ENCODE measurements at regions not wholly inside any gene's neighbourhood (a gene's known extent, or its start where the extent isn't known, plus 50 kb on each side); places are given as distances from the start of the nearest gene placed in this dataset.

- no peak overlapping the region for H3K4me3 ChIP-seq
- no peaks in the 10 kb centered on the region for H3K27me3 ChIP-seq
- no peaks in the 10 kb centered on the region for H3K9me3 ChIP-seq (replicated peaks in 1 of 3)
- TF ChIP-seq CTCF (IDR thresholded peaks at IDR 0.05): no peak
- no peak for TF ChIP-seq POLR2A (IDR thresholded peaks at IDR 0.05)
- 46 to 57% (median 51%) methylated on average over 2 of the region's 2 CpGs for WGBS, 4 donors
- intact Hi-C loops (cut with DNase I): no loop called here
- no peaks in the 10 kb centered on the region for H3K36me3 ChIP-seq (replicated peaks in 1 of 2)
- H3K4me1 ChIP-seq (replicated peaks in 1 of 2): no peaks in the 10 kb centered on the region
- no peak overlapping the region for H3K27ac ChIP-seq
- DNase-seq: no peak
Observed at GRCh38 chr5:130550562-130550928, 614.5 kb downstream of the HINT1 start.

DNA sequence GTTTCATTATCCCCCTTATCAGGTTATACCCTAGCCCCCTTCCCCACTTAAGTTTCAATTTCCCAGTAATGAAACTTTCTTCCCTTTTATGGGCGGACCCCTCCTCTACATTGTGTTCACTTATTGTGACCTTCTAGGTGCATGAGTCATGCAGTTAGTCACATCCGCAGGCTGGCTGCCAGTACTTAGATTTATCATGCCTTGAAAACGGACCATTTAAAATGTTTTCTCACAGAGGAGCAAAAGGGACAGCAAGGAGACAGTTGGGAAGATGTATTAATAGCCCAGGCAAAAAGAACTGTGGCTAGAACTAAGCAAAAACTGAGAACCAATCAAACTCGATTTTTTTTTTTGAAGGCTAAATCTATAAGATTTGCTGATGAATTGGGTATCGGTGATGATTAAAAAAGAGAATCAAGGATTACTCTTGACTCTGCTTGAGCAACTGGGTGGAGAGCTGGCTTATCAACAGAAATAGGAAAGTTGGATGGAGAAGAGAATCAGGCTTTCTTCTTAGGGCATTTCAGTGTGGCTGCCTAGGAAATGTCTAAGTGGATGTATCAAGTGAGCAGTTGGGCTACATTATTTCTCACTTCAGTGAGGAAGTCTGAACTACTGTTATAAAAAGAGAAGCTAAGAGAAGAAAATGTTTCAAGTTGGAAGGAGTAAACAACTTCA, 615.0 kb downstream of the HINT1 start:
- no peaks in the 10 kb centered on the region for H3K4me1 ChIP-seq (replicated peaks in 1 of 2)
- peak; percentile 41 to 74 (median 65) for DNase-seq
- H3K9me3 ChIP-seq (replicated peaks in 1 of 3): no peaks in the 10 kb centered on the region
- H3K4me3 ChIP-seq: no peak overlapping the region
- no peak for TF ChIP-seq CTCF (IDR thresholded peaks at IDR 0.05)
- TF ChIP-seq POLR2A (IDR thresholded peaks at IDR 0.05): no peak
- no peaks in the 10 kb centered on the region for H3K27me3 ChIP-seq
- WGBS, 4 donors: 30 to 37% (median 33%) methylated on average over 5 of the region's 5 CpGs
- intact Hi-C loops (cut with DNase I): no loop called here
- no peak overlapping the region for H3K27ac ChIP-seq
- H3K36me3 ChIP-seq (replicated peaks in 1 of 2): no peaks in the 10 kb centered on the region

DNA sequence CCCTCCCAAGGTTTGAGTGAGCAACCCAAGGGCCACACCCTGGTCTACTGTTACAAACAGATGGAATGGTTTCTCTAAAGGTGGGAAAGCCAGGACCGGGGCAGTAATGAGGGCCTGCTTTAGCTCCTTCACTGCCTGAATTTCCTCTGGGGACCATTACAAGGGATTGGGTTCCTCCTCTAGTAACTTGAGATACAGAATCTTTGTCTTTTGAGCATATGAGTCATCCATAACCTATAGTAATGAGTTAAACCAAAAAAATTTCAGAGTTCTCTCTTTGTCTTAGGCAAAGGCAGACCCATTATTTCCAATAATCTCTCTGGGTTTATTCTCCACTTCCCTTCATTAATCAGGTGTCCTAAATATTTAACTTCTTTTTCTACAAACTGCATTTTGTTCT, 618.8 kb downstream of the HINT1 start:
- H3K27me3 ChIP-seq: no peaks in the 10 kb centered on the region
- H3K27ac ChIP-seq: no peak overlapping the region
- intact Hi-C loops (cut with DNase I): no loop called here
- 80 to 100% (median 85%) methylated on average over 1 of the region's 1 CpG for WGBS, 4 donors
- H3K4me1 ChIP-seq (replicated peaks in 1 of 2): no peaks in the 10 kb centered on the region
- no peaks in the 10 kb centered on the region for H3K36me3 ChIP-seq (replicated peaks in 1 of 2)
- H3K4me3 ChIP-seq: no peak overlapping the region
- DNase-seq: no peak
- H3K9me3 ChIP-seq (replicated peaks in 1 of 3): no peaks in the 10 kb centered on the region
- TF ChIP-seq POLR2A (IDR thresholded peaks at IDR 0.05) (no peak), CTCF (IDR thresholded peaks at IDR 0.05) (no peak)

DNA sequence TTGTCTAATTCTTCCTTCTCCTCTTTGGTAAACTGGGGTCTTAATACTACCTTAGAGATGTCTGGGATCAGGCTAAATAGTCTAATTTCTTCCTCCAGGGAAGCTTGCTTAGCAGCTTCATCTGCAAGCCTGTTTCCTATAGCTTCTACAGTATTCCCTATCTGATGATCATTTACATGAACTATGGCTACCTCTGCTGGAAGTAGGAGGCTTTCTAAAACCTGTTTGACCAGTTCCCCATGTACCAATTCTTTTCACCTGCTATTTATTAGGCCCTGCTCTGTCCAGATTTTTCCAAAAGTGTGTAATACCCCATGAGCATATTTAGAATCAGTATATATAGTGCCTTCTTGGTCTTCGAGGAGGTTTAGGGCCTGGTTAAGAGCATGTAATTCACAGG, 619.8 kb downstream of the HINT1 start:
- Histone ChIP-seq H3K27me3 (no peaks in the 10 kb centered on the region), H3K4me3 (no peak overlapping the region), H3K27ac (no peak overlapping the region), H3K9me3 (replicated peaks in 1 of 3) (no peaks in the 10 kb centered on the region), H3K4me1 (replicated peaks in 1 of 2) (no peaks in the 10 kb centered on the region), H3K36me3 (replicated peaks in 1 of 2) (no peaks in the 10 kb centered on the region)
- no peak for DNase-seq
- intact Hi-C loops (cut with DNase I): no loop called here
- TF ChIP-seq POLR2A (IDR thresholded peaks at IDR 0.05): no peak
- TF ChIP-seq CTCF (IDR thresholded peaks at IDR 0.05): no peak
- WGBS, 4 donors: 57 to 71% (median 62%) methylated on average over 1 of the region's 1 CpG
